H1 (cell line): ENCODE measurements at regions not wholly inside any gene's neighbourhood (a gene's known extent, or its start where the extent isn't known, plus 50 kb on each side); places are given as distances from the start of the nearest gene placed in this dataset.

Experiments used
- CTCF ChIA-PET: fragments of 300-600 bp; sonication (Branson Sonifier 250); formaldehyde crosslinking; loops from one replicate; lab custom pipeline; 2021; ENCODE audit not compliant: partially characterized antibody; lab: Charles Lee
- POLR2A ChIA-PET: fragments of 300-600 bp; sonication (Branson Sonifier 250); formaldehyde crosslinking; loops from one replicate; lab custom pipeline; 2021; ENCODE audit warnings: inconsistent platforms; ENCODE audit not compliant: partially characterized antibody; lab: Charles Lee
- DNase-seq, 2 experiments: peaks; one replicate each; pipeline versions ENCODE4 v3.0.0 to v3.0.0-alpha.2; 2010 to 2022; ENCODE audit warnings: low spot score in 2 of 2, low read depth in 1 of 2, mixed read lengths in 1 of 2
- FAIRE-seq: peaks from 2 replicates; lab custom pipeline; 2011; peaks lifted over from hg19 to GRCh38; lab: Jason Lieb, UNC
- H2AFZ ChIP-seq: 2 replicates; pipeline ENCODE4 v1.8.1; 2012; ENCODE audit warnings: low read length, inconsistent platforms
- H2AK5ac ChIP-seq: 2 replicates; pipeline ENCODE4 v1.6.1; 2013; ENCODE audit warnings: low read depth, low read length
- H2BK120ac ChIP-seq: replicated peaks from 2 replicates; pipeline ENCODE3; 2013; ENCODE audit warnings: low read depth, low read length, inconsistent platforms
- H2BK12ac ChIP-seq: 2 replicates; pipeline ENCODE4 v1.6.1; 2013; ENCODE audit warnings: low read depth, low read length
- H2BK15ac ChIP-seq: 2 replicates; pipeline ENCODE4 v1.6.1; 2013; ENCODE audit warnings: low read length
- H2BK20ac ChIP-seq: 2 replicates; pipeline ENCODE4 v1.6.1; 2013; ENCODE audit warnings: low read length
- H2BK5ac ChIP-seq: 2 replicates; pipeline ENCODE4 v1.6.1; 2013; ENCODE audit warnings: low read depth, low read length
- H3K14ac ChIP-seq: 2 replicates; pipeline ENCODE4 v1.6.1; 2013; ENCODE audit warnings: inconsistent platforms; ENCODE audit not compliant: insufficient read length
- H3K18ac ChIP-seq: 2 replicates; pipeline ENCODE4 v1.6.1; 2013; ENCODE audit warnings: low read length; ENCODE audit errors: extremely low read depth
- H3K23ac ChIP-seq: 2 replicates; pipeline ENCODE4 v1.6.1; 2013; ENCODE audit warnings: inconsistent platforms; ENCODE audit not compliant: insufficient read length
- H3K23me2 ChIP-seq: 2 replicates; pipeline ENCODE4 v1.6.1; 2013; ENCODE audit warnings: low read depth, low read length
- H3K27ac ChIP-seq: 2 replicates; pipeline ENCODE4 v1.6.1; 2011; ENCODE audit warnings: low read depth, low read length, inconsistent platforms
- H3K27me3 ChIP-seq, 4 experiments: replicated peaks in 1 of 4; 1 replicate in 1 of 4; 2 replicates in 3 of 4; pipeline versions ENCODE4 v1.6.1 to v1.8.1; 2011 to 2013; ENCODE audit warnings: low read length in 3 of 4, mild to moderate bottlenecking in 3 of 4, inconsistent platforms in 2 of 4, mixed read lengths in 2 of 4, moderate library complexity in 1 of 4; ENCODE audit not compliant: control insufficient read depth in 3 of 4, insufficient read depth in 3 of 4; ENCODE audit errors: extremely low read depth in 1 of 4
- H3K36me3 ChIP-seq, 4 experiments: 2 replicates each; pipeline versions ENCODE4 v1.6.1 to v1.8.1; 2011 to 2013; ENCODE audit warnings: mild to moderate bottlenecking in 4 of 4, low read length in 3 of 4, moderate library complexity in 2 of 4, control low read depth in 1 of 4, inconsistent platforms in 1 of 4; ENCODE audit not compliant: insufficient read depth in 4 of 4, control insufficient read depth in 2 of 4
- H3K4ac ChIP-seq: replicated peaks from 2 replicates; pipeline ENCODE3; 2013; ENCODE audit warnings: low read length, low read depth, mixed read lengths, inconsistent platforms; ENCODE audit not compliant: insufficient read length
- H3K4me1 ChIP-seq, 4 experiments: replicated peaks in 1 of 4; 1 replicate in 1 of 4; 2 replicates in 3 of 4; pipeline versions ENCODE4 v1.6.1 to v1.8.1; 2011 to 2013; ENCODE audit warnings: low read length in 3 of 4, inconsistent platforms in 2 of 4, mixed read lengths in 1 of 4; ENCODE audit not compliant: insufficient read depth in 4 of 4, control insufficient read depth in 3 of 4
- H3K4me2 ChIP-seq, 2 experiments: 2 replicates each; pipeline versions ENCODE4 v1.6.1 to v1.8.1; 2011 to 2013; ENCODE audit warnings: low read depth in 2 of 2, low read length in 2 of 2, control low read depth in 1 of 2, inconsistent platforms in 1 of 2, mild to moderate bottlenecking in 1 of 2; ENCODE audit not compliant: insufficient read depth in 1 of 2
- H3K4me3 ChIP-seq, 4 experiments: fragments of 200-600, 300-600 bp in 1 of 4; sonication (generic), shearing (Covaris generic), sonication (Bioruptor Twin) in 1 of 4; 2 replicates each; pipeline versions ENCODE4 v1.5.1 to v1.8.1; 2011 to 2016; ENCODE audit warnings: low read length in 4 of 4, low read depth in 3 of 4, control low read depth in 2 of 4, inconsistent platforms in 2 of 4, mild to moderate bottlenecking in 2 of 4, mixed read lengths in 1 of 4, moderate library complexity in 1 of 4; ENCODE audit not compliant: insufficient read depth in 2 of 4; ENCODE audit errors: extremely low read depth in 1 of 4
- H3K56ac ChIP-seq: replicated peaks from 2 replicates; pipeline ENCODE3; 2013; ENCODE audit warnings: low read depth, mild to moderate bottlenecking, mixed read lengths, low read length, inconsistent platforms; ENCODE audit not compliant: insufficient read length
- H3K79me1 ChIP-seq: 2 replicates; pipeline ENCODE4 v1.6.1; 2013; ENCODE audit warnings: low read depth, low read length, control low read depth
- H3K79me2 ChIP-seq, 2 experiments: 2 replicates each; pipeline versions ENCODE4 v1.6.1 to v1.8.1; 2012 to 2013; ENCODE audit warnings: low read length in 2 of 2, mild to moderate bottlenecking in 2 of 2, inconsistent platforms in 1 of 2; ENCODE audit not compliant: insufficient read depth in 2 of 2, control insufficient read depth in 1 of 2
- H3K9ac ChIP-seq, 4 experiments: replicated peaks in 1 of 4; 1 replicate in 1 of 4; 2 replicates in 3 of 4; pipeline versions ENCODE4 v1.6.1 to v1.8.1; 2011 to 2013; ENCODE audit warnings: low read depth in 3 of 4, low read length in 3 of 4, control low read depth in 2 of 4, mild to moderate bottlenecking in 2 of 4, moderate library complexity in 2 of 4, inconsistent platforms in 1 of 4; ENCODE audit errors: extremely low read depth in 1 of 4
- H3K9me3 ChIP-seq, 2 experiments: 2 replicates each; pipeline versions ENCODE4 v1.6.1 to v1.8.1; 2012 to 2013; ENCODE audit warnings: mild to moderate bottlenecking in 2 of 2, moderate library complexity in 2 of 2, control low read depth in 1 of 2, inconsistent platforms in 1 of 2, low read depth in 1 of 2, low read length in 1 of 2, mixed read lengths in 1 of 2; ENCODE audit not compliant: insufficient read depth in 2 of 2
- H4K20me1 ChIP-seq, 2 experiments: replicated peaks in 1 of 2; 2 replicates each; pipeline versions ENCODE3 to v1.8.1; 2011 to 2013; ENCODE audit warnings: inconsistent platforms in 2 of 2, low read length in 2 of 2, mild to moderate bottlenecking in 1 of 2; ENCODE audit not compliant: insufficient read depth in 2 of 2, control insufficient read depth in 1 of 2
- H4K5ac ChIP-seq: 2 replicates; pipeline ENCODE4 v1.6.1; 2013; ENCODE audit warnings: low read length, low read depth, mixed read lengths, inconsistent platforms; ENCODE audit not compliant: insufficient read length
- H4K8ac ChIP-seq: 2 replicates; pipeline ENCODE4 v1.8.0; 2013; ENCODE audit warnings: mild to moderate bottlenecking, moderate library complexity, low read length, inconsistent platforms; ENCODE audit not compliant: insufficient read depth; ENCODE audit errors: extremely low read depth
- H4K91ac ChIP-seq: replicated peaks from 2 replicates; pipeline ENCODE3; 2013; ENCODE audit warnings: low read length, mixed read lengths, inconsistent platforms; ENCODE audit not compliant: insufficient read length
- BACH1 ChIP-seq: IDR thresholded peaks from 2 replicates; pipeline ENCODE4 v1.6.1; 2012; ENCODE audit warnings: low read length, improper control_type of control experiment
- CHD2 ChIP-seq: IDR thresholded peaks from 2 replicates; pipeline ENCODE4 v1.6.1; 2012; ENCODE audit warnings: low read length, improper control_type of control experiment
- CREB1 ChIP-seq: IDR thresholded peaks from 2 replicates; pipeline ENCODE4 v1.6.1; 2012; ENCODE audit warnings: inconsistent platforms
- EP300 ChIP-seq, 2 experiments: IDR thresholded peaks; 1 replicate in 1 of 2; 2 replicates in 1 of 2; pipeline ENCODE4 v1.6.1; 2011 to 2012; ENCODE audit warnings: low read depth in 2 of 2, low read length in 2 of 2, mild to moderate bottlenecking in 2 of 2, borderline replicate concordance in 1 of 2, inconsistent platforms in 1 of 2, moderate library complexity in 1 of 2
- EZH2 ChIP-seq: fragments of 200-600 bp; sonication (generic); IDR thresholded peaks from 2 replicates; pipeline ENCODE4 v1.7.1; 2012; ENCODE audit warnings: low read depth, mild to moderate bottlenecking, moderate library complexity, low read length, inconsistent platforms; ENCODE audit not compliant: severe bottlenecking
- HDAC2 ChIP-seq, 2 experiments: fragments of 300-600 bp in 1 of 2; sonication (generic) in 1 of 2; IDR thresholded peaks; 2 replicates each; pipeline ENCODE4 v1.6.1; 2011 to 2012; ENCODE audit warnings: low read depth in 2 of 2, low read length in 2 of 2, mild to moderate bottlenecking in 2 of 2, moderate library complexity in 2 of 2, borderline replicate concordance in 1 of 2, inconsistent platforms in 1 of 2
- JUND ChIP-seq: IDR thresholded peaks from 2 replicates; pipeline ENCODE4 v1.6.1; 2011; ENCODE audit warnings: mild to moderate bottlenecking, improper control_type of control experiment, low read length
- KDM4A ChIP-seq: IDR thresholded peaks from one replicate; pipeline ENCODE4 v1.7.1; 2012; ENCODE audit warnings: low read depth, mild to moderate bottlenecking, moderate library complexity, low read length, inconsistent platforms; ENCODE audit not compliant: severe bottlenecking
- SP1 ChIP-seq: IDR thresholded peaks from 2 replicates; pipeline ENCODE4 v1.6.1; 2011; ENCODE audit warnings: low read depth, low read length
- SUZ12 ChIP-seq: fragments of 200-600 bp; sonication (generic); IDR thresholded peaks from 2 replicates; pipeline ENCODE4 v1.6.1; 2012; ENCODE audit warnings: mild to moderate bottlenecking, inconsistent platforms, low read length, moderate library complexity, mixed read lengths
- TCF12 ChIP-seq: IDR thresholded peaks from 2 replicates; pipeline ENCODE4 v1.6.1; 2011; ENCODE audit warnings: low read depth, mild to moderate bottlenecking, low read length
- WGBS, 2 experiments: shearing (Covaris generic) in 1 of 2; methylation state at CpG; one replicate each; pipeline versions ENCODE4 v1.1.6 to v1.1.7; 2013 to 2015; ENCODE audit warnings: low lambda C conversion rate in 2 of 2, mixed read lengths in 2 of 2, inconsistent platforms in 1 of 2, low coverage in 1 of 2, missing lambda C conversion rate in 1 of 2; ENCODE audit not compliant: insufficient replicate concordance in 2 of 2, insufficient coverage in 1 of 2, insufficient read length in 1 of 2; ENCODE audit errors: extremely low coverage in 1 of 2, missing lambda C conversion rate in 1 of 2; 5-methylcytosine and 5-hydroxymethylcytosine counted together
- TF ChIP-seq, protein P1 (sequence below): IDR thresholded peaks from 2 replicates; pipeline ENCODE4 v1.6.1; 2011; ENCODE audit warnings: low read length, improper control_type of control experiment

DNA sequence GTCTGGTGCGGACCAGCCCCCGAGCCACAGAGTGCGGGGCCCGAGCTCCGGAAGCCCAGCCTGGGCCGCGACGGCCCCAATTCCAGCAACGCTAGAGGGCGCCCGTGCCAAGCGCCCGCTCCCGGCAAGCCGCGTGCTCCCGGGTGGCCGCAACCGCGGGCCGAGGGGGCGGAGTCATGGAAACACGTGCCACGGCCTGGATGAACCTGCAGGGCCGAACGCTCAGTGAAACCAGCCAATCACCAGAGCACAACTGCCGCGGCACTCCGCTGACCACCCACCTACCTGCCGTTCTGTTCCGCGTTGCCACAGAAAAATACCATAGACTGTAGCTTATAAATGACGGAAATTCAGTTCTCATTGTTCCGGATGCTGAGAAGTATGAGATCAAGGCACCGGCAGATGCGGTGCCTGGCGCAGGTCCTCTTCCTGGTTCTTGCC, 85.7 kb upstream of the FOXC1 start:
- Histone ChIP-seq H4K5ac (no peak overlapping the region), H2BK120ac (no peak overlapping the region), H3K23ac (no peak overlapping the region), H3K56ac (no peak overlapping the region), H2BK20ac (no peak overlapping the region), H2BK15ac (no peak overlapping the region), H2BK12ac (no peak overlapping the region), H3K9ac (no peak overlapping the region), H3K4me2 (peak overlapping the region; percentile 19 to 45; a peak in 2 of 4 replicates), H2BK5ac (no peak overlapping the region), H3K27me3 (peaks cover 4 to 48% (median 39%) of the 10 kb centered on the region in 4 experiments), H3K79me2 (no peaks in the 10 kb centered on the region), H2AFZ (0 out of 2 replicates have a peak overlapping the region, but pooled peaks have one; percentile 29), H4K8ac (no peak overlapping the region), H3K4ac (no peak overlapping the region), H3K9me3 (peaks cover 0 to 6% of the 10 kb centered on the region in 2 experiments; a peak in 2 of 4 replicates), H3K27ac (no peak overlapping the region), H3K18ac (0 out of 2 replicates have a peak overlapping the region, but pooled peaks have one; percentile 22), H3K14ac (no peak overlapping the region), H2AK5ac (no peak overlapping the region), H3K4me3 (peak overlapping the region in 1 of 4 experiments; percentile 29; a peak in 1 of 8 replicates), H4K20me1 (no peaks in the 10 kb centered on the region), H3K23me2 (no peaks in the 10 kb centered on the region), H4K91ac (no peak overlapping the region), H3K79me1 (no peaks in the 10 kb centered on the region), H3K4me1 (peaks cover 0 to 4% (median 3%) of the 10 kb centered on the region in 4 experiments; a peak in 5 of 7 replicates), H3K36me3 (no peaks in the 10 kb centered on the region)
- CTCF ChIA-PET = interaction anchor here (0.6 to 3.5 kb wide), 21 partner anchors 8 to 460 kb away, joined by 3 to 17 read pairs (median 4); no protein-coding TSS in a partner anchor
- FAIRE-seq (no peak), DNase-seq (peak; percentile 61 to 94)
- POLR2A ChIA-PET = no interaction called here
- WGBS, 2 experiments = 25% methylated on average over 37 of the region's 37 CpGs; no CpG with 5 or more reads in 1 of the 2 experiments
- TF ChIP-seq EP300 (IDR thresholded peaks at IDR 0.05; ENCODE audit: borderline replicate concordance in 1 of 2, low read depth in 2 of 2, low read length in 2 of 2) = no peak
- 0 out of 4 replicates have a peak, but pooled peaks of 1 of the 2 experiments have one; percentile 54 for TF ChIP-seq HDAC2 (IDR thresholded peaks at IDR 0.05; ENCODE audit: borderline replicate concordance in 1 of 2, low read depth in 2 of 2, low read length in 2 of 2)
- 0 out of 2 replicates have a peak, but pooled peaks have one; percentile 11 for TF ChIP-seq TCF12
- TF ChIP-seq JUND = peak; percentile 22; the same call in 1 of the 2 replicates
- TF ChIP-seq KDM4A = peak; percentile 58
- 0 out of 2 replicates have a peak, but pooled peaks have one; percentile 52 for TF ChIP-seq BACH1
- no peak for TF ChIP-seq SUZ12
- TF ChIP-seq SP1 = 0 out of 2 replicates have a peak, but pooled peaks have one; percentile 46
- TF ChIP-seq CREB1 = peak; percentile 13; the same call in 1 of the 2 replicates
- TF ChIP-seq CHD2 = no peak
- TF ChIP-seq, protein P1, sequence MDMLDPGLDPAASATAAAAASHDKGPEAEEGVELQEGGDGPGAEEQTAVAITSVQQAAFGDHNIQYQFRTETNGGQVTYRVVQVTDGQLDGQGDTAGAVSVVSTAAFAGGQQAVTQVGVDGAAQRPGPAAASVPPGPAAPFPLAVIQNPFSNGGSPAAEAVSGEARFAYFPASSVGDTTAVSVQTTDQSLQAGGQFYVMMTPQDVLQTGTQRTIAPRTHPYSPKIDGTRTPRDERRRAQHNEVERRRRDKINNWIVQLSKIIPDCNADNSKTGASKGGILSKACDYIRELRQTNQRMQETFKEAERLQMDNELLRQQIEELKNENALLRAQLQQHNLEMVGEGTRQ = peak; percentile 65
- TF ChIP-seq EZH2 = peak; percentile 20
